ENCODE measurements at regions not wholly inside any gene's neighbourhood (a gene's known extent, or its start where the extent isn't known, plus 50 kb on each side); places are given as distances from the start of the nearest gene placed in this dataset.

- TF ChIP-seq ETS1 (IDR thresholded peaks at IDR 0.05), result no peak
- TF ChIP-seq EZH2phosphoT487 (IDR thresholded peaks at IDR 0.05; ENCODE audit: unreplicated experiment), result no peak
- TF ChIP-seq REST (IDR thresholded peaks at IDR 0.05; ENCODE audit: unreplicated experiment), result no peak
- TF ChIP-seq EZH2 (IDR thresholded peaks at IDR 0.05; ENCODE audit: low read depth, unreplicated experiment), result no peak
- no peak for TF ChIP-seq JUNB (IDR thresholded peaks at IDR 0.05; ENCODE audit: unreplicated experiment)
- TF ChIP-seq CREB1 (CRISPR knock-in tag; IDR thresholded peaks at IDR 0.05; ENCODE audit: low read depth), result no peak
- TF ChIP-seq, protein P1, sequence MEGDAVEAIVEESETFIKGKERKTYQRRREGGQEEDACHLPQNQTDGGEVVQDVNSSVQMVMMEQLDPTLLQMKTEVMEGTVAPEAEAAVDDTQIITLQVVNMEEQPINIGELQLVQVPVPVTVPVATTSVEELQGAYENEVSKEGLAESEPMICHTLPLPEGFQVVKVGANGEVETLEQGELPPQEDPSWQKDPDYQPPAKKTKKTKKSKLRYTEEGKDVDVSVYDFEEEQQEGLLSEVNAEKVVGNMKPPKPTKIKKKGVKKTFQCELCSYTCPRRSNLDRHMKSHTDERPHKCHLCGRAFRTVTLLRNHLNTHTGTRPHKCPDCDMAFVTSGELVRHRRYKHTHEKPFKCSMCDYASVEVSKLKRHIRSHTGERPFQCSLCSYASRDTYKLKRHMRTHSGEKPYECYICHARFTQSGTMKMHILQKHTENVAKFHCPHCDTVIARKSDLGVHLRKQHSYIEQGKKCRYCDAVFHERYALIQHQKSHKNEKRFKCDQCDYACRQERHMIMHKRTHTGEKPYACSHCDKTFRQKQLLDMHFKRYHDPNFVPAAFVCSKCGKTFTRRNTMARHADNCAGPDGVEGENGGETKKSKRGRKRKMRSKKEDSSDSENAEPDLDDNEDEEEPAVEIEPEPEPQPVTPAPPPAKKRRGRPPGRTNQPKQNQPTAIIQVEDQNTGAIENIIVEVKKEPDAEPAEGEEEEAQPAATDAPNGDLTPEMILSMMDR (conservative IDR thresholded peaks at IDR 0.05; ENCODE audit: low read depth in 2 of 2), result no peak
- no peak for TF ChIP-seq NANOG (IDR thresholded peaks at IDR 0.05; ENCODE audit: borderline replicate concordance)
- no peak for TF ChIP-seq STAT1 (IDR thresholded peaks at IDR 0.05; ENCODE audit: unreplicated experiment)
- no peak for TF ChIP-seq ZNF331 (CRISPR knock-in tag; IDR thresholded peaks at IDR 0.05; ENCODE audit: low read depth)
These were observed 117.3 kb upstream of the GRK3 start (continued) for GRCh38 chr22:25447067-25447685.

GRCh38 chr22:25447686-25448434 is 116.6 kb upstream of the GRK3 start:
- Mint-ChIP-seq H3K27me3 (ENCODE audit: insufficient read depth, low read depth, poor library complexity) (peaks cover 6% of the 10 kb centered on the region), H3K4me1 (peaks cover 22% of the 10 kb centered on the region), H3K9me3 (no peaks in the 10 kb centered on the region), H3K27ac (peak overlapping the region; percentile 93), H3K4me3 (peak overlapping the region; percentile 94), H3K36me3 (ENCODE audit: low read depth) (no peaks in the 10 kb centered on the region)
- H3K4me1 ChIP-seq (ENCODE audit: insufficient read depth), result peaks cover 15% of the 10 kb centered on the region; the same call in 1 of the 2 replicates
- H3K4me2 ChIP-seq, result peak overlapping the region; percentile 100
- H3K9me2 ChIP-seq (ENCODE audit: insufficient read depth), result no peaks in the 10 kb centered on the region
- peak overlapping the region; percentile 91 for H3K4me3 ChIP-seq
- no peaks in the 10 kb centered on the region; the same call in 1 of the 2 replicates for H3K36me3 ChIP-seq (ENCODE audit: insufficient read depth)
- DNase-seq (ENCODE audit: low spot score) (peak; percentile 93), ATAC-seq (peak; percentile 96)
- no peaks in the 10 kb centered on the region; the same call in 1 of the 2 replicates for H3F3A ChIP-seq (replicated peaks; ENCODE audit: low read depth)
- H2AFZ ChIP-seq, result peak overlapping the region; percentile 98
- peaks cover 51% of the 10 kb centered on the region for H3K79me2 ChIP-seq (replicated peaks; ENCODE audit: insufficient read depth)
- H4K20me1 ChIP-seq (replicated peaks; ENCODE audit: insufficient read depth), result peaks cover 34% of the 10 kb centered on the region
- no peaks in the 10 kb centered on the region for H3K27me3 ChIP-seq (ENCODE audit: insufficient read depth)
- H3K27ac ChIP-seq (ENCODE audit: low read depth), result no peak overlapping the region
- TF ChIP-seq NANOG (IDR thresholded peaks at IDR 0.05; ENCODE audit: borderline replicate concordance) (no peak), STAT1 (IDR thresholded peaks at IDR 0.05; ENCODE audit: unreplicated experiment) (no peak), ZNF331 (CRISPR knock-in tag; IDR thresholded peaks at IDR 0.05; ENCODE audit: low read depth) (no peak), JUNB (IDR thresholded peaks at IDR 0.05; ENCODE audit: unreplicated experiment) (no peak), REST (IDR thresholded peaks at IDR 0.05; ENCODE audit: unreplicated experiment) (no peak), ETS1 (IDR thresholded peaks at IDR 0.05) (no peak), EZH2phosphoT487 (IDR thresholded peaks at IDR 0.05; ENCODE audit: unreplicated experiment) (no peak)

All from GM23338 (cell line).